ENCODE measurements at regions not wholly inside any gene's neighbourhood (a gene's known extent, or its start where the extent isn't known, plus 50 kb on each side); places are given as distances from the start of the nearest gene placed in this dataset.

- Histone ChIP-seq H3K27me3 (ENCODE audit: insufficient read depth, low read depth) (no peaks in the 10 kb centered on the region), H3K4me2 (no peak overlapping the region), H3F3A (ENCODE audit: insufficient read depth, low read depth) (no peaks in the 10 kb centered on the region), H2AFZ (no peak overlapping the region), H3K79me2 (ENCODE audit: low read depth) (no peaks in the 10 kb centered on the region), H3K4me3 (no peak overlapping the region), H3K27ac (no peak overlapping the region), H4K20me1 (ENCODE audit: insufficient read depth) (no peaks in the 10 kb centered on the region), H3K9me2 (ENCODE audit: insufficient read depth) (no peaks in the 10 kb centered on the region), H3K4me1 (replicated peaks; ENCODE audit: insufficient read depth) (no peaks in the 10 kb centered on the region), H3K36me3 (ENCODE audit: low read depth) (no peaks in the 10 kb centered on the region), H3K9me3 (ENCODE audit: insufficient read depth, low read depth) (no peaks in the 10 kb centered on the region)
- TF ChIP-seq EZH2 (IDR thresholded peaks at IDR 0.05; ENCODE audit: low read depth) (no peak), CTCF (conservative IDR thresholded peaks at IDR 0.05) (no peak)
- ChIA-PET POLR2A (ENCODE audit: unreplicated experiment) (interaction anchor here (0.7 kb wide), 1 partner anchor 567 kb away, joined by 8 read pairs; no protein-coding TSS in a partner anchor), CTCF (no interaction called here)
- no peak for DNase-seq
- no TSS peak for BruUV-seq (replicated peaks)
- intact Hi-C loops (cut with micrococcal nuclease; ENCODE audit: unreplicated experiment), result no loop called here
Observed at GRCh38 chr4:72893354-72894066, 176.0 kb downstream of the COX18 start.

- H3K4me1 ChIP-seq (replicated peaks; ENCODE audit: insufficient read depth), result no peaks in the 10 kb centered on the region
- H2AFZ ChIP-seq, result no peak overlapping the region
- H3K79me2 ChIP-seq (ENCODE audit: low read depth), result no peaks in the 10 kb centered on the region
- H3K4me3 ChIP-seq, result no peak overlapping the region
- ChIA-PET CTCF (no interaction called here), POLR2A (ENCODE audit: unreplicated experiment) (no interaction called here)
- H3K9me2 ChIP-seq (ENCODE audit: insufficient read depth), result no peaks in the 10 kb centered on the region
- no peak overlapping the region for H3K4me2 ChIP-seq
- DNase-seq, result no peak
- no peaks in the 10 kb centered on the region for H4K20me1 ChIP-seq (ENCODE audit: insufficient read depth)
- BruUV-seq (replicated peaks), result no TSS peak
- TF ChIP-seq CTCF (conservative IDR thresholded peaks at IDR 0.05), result no peak
- no peaks in the 10 kb centered on the region for H3K36me3 ChIP-seq (ENCODE audit: low read depth)
- H3F3A ChIP-seq (ENCODE audit: insufficient read depth, low read depth), result no peaks in the 10 kb centered on the region
- H3K27me3 ChIP-seq (ENCODE audit: insufficient read depth, low read depth), result no peaks in the 10 kb centered on the region
- H3K27ac ChIP-seq, result no peak overlapping the region
- intact Hi-C loops (cut with micrococcal nuclease; ENCODE audit: unreplicated experiment), result no loop called here
- no peaks in the 10 kb centered on the region for H3K9me3 ChIP-seq (ENCODE audit: insufficient read depth, low read depth)
Observed at GRCh38 chr4:72888331-72888730, 181.2 kb downstream of the COX18 start.

- no TSS peak for BruUV-seq (replicated peaks)
- Histone ChIP-seq H3K27ac (no peak overlapping the region), H3K27me3 (ENCODE audit: insufficient read depth, low read depth) (no peaks in the 10 kb centered on the region), H3K79me2 (ENCODE audit: low read depth) (no peaks in the 10 kb centered on the region), H4K20me1 (ENCODE audit: insufficient read depth) (no peaks in the 10 kb centered on the region), H3K4me3 (no peak overlapping the region), H3K9me3 (ENCODE audit: insufficient read depth, low read depth) (no peaks in the 10 kb centered on the region), H3K4me2 (no peak overlapping the region), H3K36me3 (ENCODE audit: low read depth) (no peaks in the 10 kb centered on the region), H3K9me2 (ENCODE audit: insufficient read depth) (no peaks in the 10 kb centered on the region), H3F3A (ENCODE audit: insufficient read depth, low read depth) (no peaks in the 10 kb centered on the region), H2AFZ (no peak overlapping the region), H3K4me1 (replicated peaks; ENCODE audit: insufficient read depth) (no peaks in the 10 kb centered on the region)
- intact Hi-C loops (cut with micrococcal nuclease; ENCODE audit: unreplicated experiment), result no loop called here
- CTCF ChIA-PET, result no interaction called here
- no peak for TF ChIP-seq CTCF (conservative IDR thresholded peaks at IDR 0.05)
- TF ChIP-seq EZH2 (IDR thresholded peaks at IDR 0.05; ENCODE audit: low read depth), result no peak
- POLR2A ChIA-PET (ENCODE audit: unreplicated experiment), result no interaction called here
- DNase-seq, result no peak
Observed at GRCh38 chr4:72887152-72887551, 182.4 kb downstream of the COX18 start.
